Prostate gland (tissue), 2 donors: ENCODE measurements at regions not wholly inside any gene's neighbourhood (a gene's known extent, or its start where the extent isn't known, plus 50 kb on each side); places are given as distances from the start of the nearest gene placed in this dataset.

Experiments used
- DNase-seq: peaks from one replicate; pipeline ENCODE4 v3.0.0-alpha.2; 2019; ENCODE audit warnings: low spot score
- H3K27ac ChIP-seq, 2 donors: fragments of 200-600 bp; sonication (generic); 2 replicates each; pipeline ENCODE4 v1.5.1; 2017 to 2019
- H3K27me3 ChIP-seq: fragments of 200-600 bp; sonication (generic); replicated peaks from 2 replicates; pipeline ENCODE4 v1.5.1; 2019; ENCODE audit not compliant: insufficient read depth
- H3K36me3 ChIP-seq, 2 donors: fragments of 200-600 bp; sonication (generic); 1 replicate in 1 of 2; 2 replicates in 1 of 2; pipeline versions ENCODE4 v1.5.1 to v1.8.1; 2017 to 2019
- H3K4me1 ChIP-seq: fragments of 200-600 bp; sonication (generic); replicated peaks from 2 replicates; pipeline ENCODE4 v1.5.1; 2019
- H3K4me3 ChIP-seq, 2 donors: fragments of 200-600 bp; sonication (generic); 2 replicates each; pipeline ENCODE4 v1.5.1; 2017 to 2019
- H3K9me3 ChIP-seq: fragments of 200-600 bp; sonication (generic); 2 replicates; pipeline ENCODE4 v1.5.1; 2017
- POLR2A ChIP-seq: fragments of 450-650 bp; IDR thresholded peaks from one replicate; pipeline ENCODE4 v1.6.1; 2016; ENCODE audit warnings: antibody characterized with exemption, mild to moderate bottlenecking
- POLR2AphosphoS5 ChIP-seq: sonication (generic); formaldehyde crosslinking; IDR thresholded peaks from one replicate; pipeline ENCODE4 v1.6.1; 2017; ENCODE audit warnings: antibody characterized with exemption
- WGBS: methylation state at CpG from one replicate; pipeline ENCODE4 v1.1.5; 2018; 5-methylcytosine and 5-hydroxymethylcytosine counted together
- intact Hi-C: fragments of 100-400 bp; cut with DNase I; formaldehyde crosslinking; loops from one replicate; pipeline ENCODE4 v1.14.2; 2022
- TF ChIP-seq, protein P1 (sequence below), 4 experiments: fragments of 200-600 bp in 2 of 4; fragments of 450-650 bp in 2 of 4; sonication (generic) in 2 of 4; IDR thresholded peaks; 1 replicate in 3 of 4; 2 replicates in 1 of 4; pipeline ENCODE4 v1.5.1; 2016 to 2019; ENCODE audit warnings: antibody characterized with exemption in 4 of 4, mild to moderate bottlenecking in 2 of 4, moderate library complexity in 2 of 4

DNA sequence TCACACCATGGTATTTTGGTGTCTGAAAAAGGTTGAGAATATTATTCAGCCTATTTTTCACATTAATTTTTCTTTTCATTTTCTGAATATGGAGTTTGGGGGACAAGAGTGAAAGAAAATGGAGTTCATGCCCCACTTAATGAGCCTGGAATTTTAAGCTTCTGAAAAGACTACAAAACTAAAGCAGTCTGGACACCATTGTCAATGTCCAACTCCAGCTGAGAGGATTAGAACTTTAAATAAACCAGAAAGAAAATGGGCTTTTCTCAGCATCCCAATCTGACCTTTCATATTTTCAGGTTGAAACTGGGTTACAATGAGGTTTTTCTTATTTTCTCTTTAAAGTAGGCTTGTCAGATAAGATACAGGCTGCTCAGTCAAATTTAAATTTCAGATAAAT is 207.7 kb downstream of the SLC6A15 start:
- H3K9me3 ChIP-seq, result no peaks in the 10 kb centered on the region
- no peaks in the 10 kb centered on the region for H3K27me3 ChIP-seq
- H3K27ac ChIP-seq, result no peak overlapping the region
- no peak for DNase-seq
- no peak for TF ChIP-seq POLR2AphosphoS5
- TF ChIP-seq, protein P1, sequence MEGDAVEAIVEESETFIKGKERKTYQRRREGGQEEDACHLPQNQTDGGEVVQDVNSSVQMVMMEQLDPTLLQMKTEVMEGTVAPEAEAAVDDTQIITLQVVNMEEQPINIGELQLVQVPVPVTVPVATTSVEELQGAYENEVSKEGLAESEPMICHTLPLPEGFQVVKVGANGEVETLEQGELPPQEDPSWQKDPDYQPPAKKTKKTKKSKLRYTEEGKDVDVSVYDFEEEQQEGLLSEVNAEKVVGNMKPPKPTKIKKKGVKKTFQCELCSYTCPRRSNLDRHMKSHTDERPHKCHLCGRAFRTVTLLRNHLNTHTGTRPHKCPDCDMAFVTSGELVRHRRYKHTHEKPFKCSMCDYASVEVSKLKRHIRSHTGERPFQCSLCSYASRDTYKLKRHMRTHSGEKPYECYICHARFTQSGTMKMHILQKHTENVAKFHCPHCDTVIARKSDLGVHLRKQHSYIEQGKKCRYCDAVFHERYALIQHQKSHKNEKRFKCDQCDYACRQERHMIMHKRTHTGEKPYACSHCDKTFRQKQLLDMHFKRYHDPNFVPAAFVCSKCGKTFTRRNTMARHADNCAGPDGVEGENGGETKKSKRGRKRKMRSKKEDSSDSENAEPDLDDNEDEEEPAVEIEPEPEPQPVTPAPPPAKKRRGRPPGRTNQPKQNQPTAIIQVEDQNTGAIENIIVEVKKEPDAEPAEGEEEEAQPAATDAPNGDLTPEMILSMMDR (IDR thresholded peaks at IDR 0.05), result no peak
- no peak for TF ChIP-seq POLR2A
- no peaks in the 10 kb centered on the region for H3K36me3 ChIP-seq
- intact Hi-C loops, result no loop called here
- no peak overlapping the region for H3K4me3 ChIP-seq
- H3K4me1 ChIP-seq, result no peaks in the 10 kb centered on the region

- Histone ChIP-seq H3K27me3 (no peaks in the 10 kb centered on the region), H3K27ac (no peak overlapping the region), H3K4me3 (no peak overlapping the region), H3K36me3 (no peaks in the 10 kb centered on the region), H3K9me3 (no peaks in the 10 kb centered on the region), H3K4me1 (no peaks in the 10 kb centered on the region)
- intact Hi-C loops, result no loop called here
- TF ChIP-seq POLR2AphosphoS5 (no peak), POLR2A (no peak)
- TF ChIP-seq, protein P1 (IDR thresholded peaks at IDR 0.05), result no peak
- 42% methylated on average over 2 of the region's 2 CpGs for WGBS
- no peak for DNase-seq
These were observed 210.6 kb downstream of the SLC6A15 start for GRCh38 chr12:84702001-84702400.

GRCh38 chr12:84701041-84701440 is 211.6 kb downstream of the SLC6A15 start:
- intact Hi-C loops, result no loop called here
- TF ChIP-seq, protein P1 (IDR thresholded peaks at IDR 0.05), result no peak
- no peak for TF ChIP-seq POLR2AphosphoS5
- no peak for TF ChIP-seq POLR2A
- WGBS, result 94% methylated on average over 3 of the region's 3 CpGs
- no peak for DNase-seq
- Histone ChIP-seq H3K36me3 (no peaks in the 10 kb centered on the region), H3K4me1 (no peaks in the 10 kb centered on the region), H3K27me3 (no peaks in the 10 kb centered on the region), H3K9me3 (no peaks in the 10 kb centered on the region), H3K27ac (no peak overlapping the region), H3K4me3 (no peak overlapping the region)

DNA sequence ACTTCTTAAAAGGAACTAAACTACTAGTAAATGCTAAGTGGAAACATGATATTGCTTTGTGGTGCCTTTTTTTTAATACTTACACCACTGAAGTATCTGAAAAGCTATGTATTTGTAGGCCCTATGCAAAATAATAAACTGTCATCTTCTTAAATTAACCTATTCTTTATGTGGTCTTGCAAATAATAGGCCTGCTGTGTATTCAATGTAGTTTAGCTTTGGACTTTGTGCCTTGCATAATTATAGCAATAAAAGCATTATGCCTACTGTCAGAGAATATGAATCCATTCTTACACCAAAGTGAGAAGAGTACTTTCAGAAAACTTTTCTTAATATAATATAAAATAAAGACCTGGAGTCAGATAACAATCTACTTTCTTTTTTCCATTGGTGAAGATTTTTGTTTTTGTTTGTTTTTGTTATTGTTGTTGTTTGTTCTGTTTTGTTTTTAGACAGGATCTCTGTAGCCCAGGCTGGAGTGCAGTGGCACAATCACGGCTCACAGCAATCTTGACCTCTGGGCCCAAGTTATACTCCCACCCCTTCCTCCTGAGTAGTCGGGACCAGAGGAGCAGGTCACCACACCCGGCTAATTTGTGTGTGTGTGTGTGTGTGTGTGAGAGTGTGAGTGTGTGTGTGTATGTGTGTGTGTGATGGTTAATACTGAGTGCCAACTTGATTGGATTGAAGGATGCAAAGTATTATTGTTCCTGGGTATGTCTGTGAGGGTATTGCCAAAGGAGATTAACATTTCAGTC is 213.8 kb downstream of the SLC6A15 start:
- Histone ChIP-seq H3K27me3 (no peaks in the 10 kb centered on the region), H3K36me3 (no peaks in the 10 kb centered on the region), H3K4me3 (no peak overlapping the region), H3K27ac (no peak overlapping the region), H3K4me1 (no peaks in the 10 kb centered on the region), H3K9me3 (no peaks in the 10 kb centered on the region)
- 83% methylated on average over 3 of the region's 3 CpGs for WGBS
- no peak for TF ChIP-seq POLR2A
- TF ChIP-seq, protein P1 (IDR thresholded peaks at IDR 0.05), result no peak
- no peak for TF ChIP-seq POLR2AphosphoS5
- intact Hi-C loops, result no loop called here
- no peak for DNase-seq

DNA sequence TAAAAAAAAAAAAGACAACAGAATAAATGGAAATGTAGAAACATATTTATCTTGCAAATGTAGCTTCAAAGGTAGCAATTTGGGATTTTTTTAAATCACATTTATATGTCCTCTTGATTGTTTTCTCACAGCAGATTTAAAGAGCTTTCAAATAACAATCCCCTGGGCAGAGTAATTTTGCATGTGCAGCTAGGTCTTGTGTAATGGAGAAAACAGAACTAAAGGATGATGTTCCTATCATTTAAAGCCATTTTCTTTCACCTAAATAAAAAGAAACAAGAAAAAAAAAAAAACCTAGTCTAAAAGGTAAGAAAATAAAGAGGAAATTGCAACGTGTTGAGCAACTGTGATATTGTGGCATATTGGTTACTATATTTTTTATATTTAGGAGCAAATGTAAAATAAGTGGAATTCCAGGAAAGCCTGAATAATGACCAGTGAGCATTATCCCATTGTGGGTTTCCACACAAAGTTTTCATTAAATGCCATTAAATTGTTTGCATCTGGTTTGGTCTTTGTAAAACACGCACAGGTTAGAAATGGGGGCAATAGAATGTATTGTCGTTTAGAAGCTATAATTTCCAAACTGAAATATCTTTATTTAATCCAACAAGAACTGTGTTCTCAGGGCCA is 215.6 kb downstream of the SLC6A15 start:
- no peak for DNase-seq
- Histone ChIP-seq H3K36me3 (no peaks in the 10 kb centered on the region), H3K9me3 (no peaks in the 10 kb centered on the region), H3K4me1 (no peaks in the 10 kb centered on the region), H3K27ac (no peak overlapping the region), H3K27me3 (no peaks in the 10 kb centered on the region), H3K4me3 (no peak overlapping the region)
- WGBS, result 59% methylated on average over 3 of the region's 3 CpGs
- intact Hi-C loops, result no loop called here
- TF ChIP-seq POLR2AphosphoS5 (no peak), POLR2A (no peak)
- TF ChIP-seq, protein P1 (IDR thresholded peaks at IDR 0.05), result no peak
